OCI-M2 (cell line): ENCODE measurements at regions not wholly inside any gene's neighbourhood (a gene's known extent, or its start where the extent isn't known, plus 50 kb on each side); places are given as distances from the start of the nearest gene placed in this dataset.

Experiments
- DNase-seq: peaks from one replicate; lab custom pipeline; 2025; ENCODE audit not compliant: unreplicated experiment; lab: John Stamatoyannopoulos, UW

DNA sequence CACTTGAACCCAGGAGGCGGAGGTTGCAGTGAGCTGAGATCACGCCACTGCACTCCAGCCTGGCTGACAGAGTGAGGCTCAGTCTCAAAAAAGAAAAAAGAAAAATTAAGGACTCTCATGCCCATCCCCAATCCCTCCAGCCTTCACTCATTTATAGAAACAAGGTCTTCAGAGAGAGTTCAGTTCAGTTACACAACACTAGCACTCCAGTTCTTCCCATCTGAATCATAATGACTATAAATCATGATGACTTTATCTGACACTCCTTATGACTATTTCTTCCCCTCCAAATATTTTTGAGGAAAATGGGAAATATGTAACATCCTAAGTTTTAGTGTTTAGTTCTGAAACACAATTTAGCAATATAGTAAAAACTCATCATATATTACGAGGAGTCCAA, 107.4 kb upstream of the LSM8 start:
- no peak for DNase-seq

- no peak for DNase-seq
These were observed 105.9 kb upstream of the LSM8 start for GRCh38 chr7:118078015-118078414.

DNA sequence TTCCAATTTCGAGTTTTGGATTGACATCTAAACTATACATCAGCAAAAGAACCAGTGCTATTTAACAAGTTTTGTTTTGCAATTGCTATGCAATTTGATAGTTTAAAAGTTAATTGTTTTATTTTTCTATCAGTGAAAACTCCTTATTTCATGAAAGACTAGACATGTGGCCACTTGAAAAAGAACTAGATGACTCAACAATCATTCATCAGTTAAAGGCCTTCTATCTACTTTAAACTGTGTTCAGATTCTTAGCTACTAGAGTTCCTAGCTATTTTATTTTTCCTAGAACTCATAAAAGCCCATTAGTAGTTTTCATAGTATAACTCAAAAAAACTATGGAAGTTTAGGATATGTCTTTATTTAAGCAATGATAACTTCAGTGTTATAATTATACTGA, 104.6 kb upstream of the LSM8 start:
- DNase-seq = no peak

DNA sequence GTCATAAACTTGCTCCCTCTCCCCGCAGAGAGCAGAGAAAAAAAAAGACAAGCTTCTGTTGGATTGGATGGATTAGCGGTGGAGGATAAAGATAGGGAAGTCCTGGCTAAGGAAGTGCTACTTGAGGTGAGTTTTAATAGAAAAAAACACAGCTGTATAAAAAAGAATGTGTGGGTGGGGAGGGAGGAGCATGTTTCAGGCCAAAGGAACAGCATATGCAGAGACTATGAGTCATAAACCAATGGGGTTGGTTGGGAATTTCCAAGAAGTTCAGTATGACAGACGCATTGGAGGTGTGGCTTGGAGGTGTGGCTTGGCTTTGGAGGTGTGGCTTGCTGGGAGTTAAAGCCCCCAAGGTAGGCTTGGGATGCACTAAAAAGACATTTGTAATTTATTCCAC, 103.0 kb upstream of the LSM8 start:
- DNase-seq = no peak

DNA sequence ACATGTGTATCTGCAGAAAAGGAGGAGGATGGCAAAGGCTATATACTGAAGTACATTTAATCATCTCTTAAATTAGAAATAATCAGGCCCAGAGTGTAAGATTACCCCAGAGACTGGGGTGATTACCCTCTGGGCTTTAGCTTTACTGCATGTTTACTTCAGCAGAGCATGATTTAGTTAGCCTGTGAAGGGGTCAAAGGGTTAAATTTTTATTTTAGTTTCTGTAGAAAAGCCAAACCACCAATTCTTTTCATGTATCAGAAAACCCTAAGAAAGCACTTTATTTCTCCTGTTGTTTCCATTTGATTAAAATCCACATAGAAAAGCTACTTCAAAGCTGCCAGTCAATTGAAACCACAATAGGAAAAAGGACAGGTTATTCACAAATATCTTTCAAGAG, 101.5 kb upstream of the LSM8 start:
- no peak for DNase-seq

DNA sequence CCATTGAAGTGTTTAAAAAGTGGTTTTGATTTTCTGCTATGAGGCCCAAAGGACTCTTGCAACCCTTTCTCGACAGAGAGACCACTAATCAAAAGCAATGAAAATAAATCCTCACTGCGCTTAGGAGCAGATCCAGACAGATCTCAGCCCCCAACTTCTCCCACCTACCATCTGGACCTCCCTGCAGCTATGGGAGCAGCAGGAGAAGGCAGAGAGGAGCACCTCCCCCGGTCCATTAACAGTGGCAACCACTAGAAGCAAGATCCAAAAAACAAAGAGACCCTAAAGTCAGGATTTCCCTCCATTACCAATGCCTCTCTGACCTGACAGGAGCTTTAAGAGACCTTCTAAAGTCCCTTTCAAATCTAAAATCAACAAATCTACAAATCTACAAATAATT, 99.0 kb upstream of the LSM8 start:
- no peak for DNase-seq

DNA sequence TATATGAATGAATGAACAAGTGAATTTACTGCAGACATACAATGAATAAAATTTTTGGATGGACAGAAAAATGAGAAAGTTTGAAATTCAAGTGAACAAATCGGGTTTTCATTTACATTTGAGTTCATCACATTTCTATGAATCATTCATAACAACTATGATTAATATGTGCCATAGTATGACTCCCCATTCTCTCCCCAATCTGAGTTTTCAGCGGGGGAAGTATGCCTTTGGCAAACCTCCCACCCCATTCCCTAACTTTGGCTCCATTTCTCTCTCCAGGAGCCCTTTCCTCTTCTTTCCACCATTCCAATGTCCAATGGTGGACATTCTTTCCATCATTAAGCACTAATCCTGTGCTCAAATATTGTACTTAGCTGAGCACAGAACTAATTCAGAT, 96.8 kb upstream of the LSM8 start:
- no peak for DNase-seq

GRCh38 chr7:118094044-118094443, 89.9 kb upstream of the LSM8 start:
- DNase-seq = no peak

- no peak for DNase-seq
These were observed 79.0 kb upstream of the LSM8 start for GRCh38 chr7:118104812-118105441.

DNA sequence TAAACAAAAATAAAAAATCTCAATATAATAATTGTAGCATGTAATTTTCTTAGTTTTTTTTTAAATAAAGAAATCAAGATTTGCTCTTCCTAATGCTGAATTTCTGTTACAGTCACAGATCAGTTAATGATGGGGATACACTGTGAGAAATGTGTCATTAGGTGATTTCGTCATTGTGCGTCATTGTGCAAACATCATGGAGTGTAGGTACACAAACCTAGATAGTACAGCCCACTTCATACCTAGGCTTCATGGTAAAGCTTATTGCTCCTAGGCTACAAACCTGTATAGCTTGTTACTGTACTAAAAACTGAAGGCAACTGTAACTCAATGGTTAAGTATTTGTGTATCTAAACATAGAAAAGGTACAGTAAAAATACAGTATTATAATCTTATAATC, 74.4 kb upstream of the LSM8 start:
- no peak for DNase-seq

DNA sequence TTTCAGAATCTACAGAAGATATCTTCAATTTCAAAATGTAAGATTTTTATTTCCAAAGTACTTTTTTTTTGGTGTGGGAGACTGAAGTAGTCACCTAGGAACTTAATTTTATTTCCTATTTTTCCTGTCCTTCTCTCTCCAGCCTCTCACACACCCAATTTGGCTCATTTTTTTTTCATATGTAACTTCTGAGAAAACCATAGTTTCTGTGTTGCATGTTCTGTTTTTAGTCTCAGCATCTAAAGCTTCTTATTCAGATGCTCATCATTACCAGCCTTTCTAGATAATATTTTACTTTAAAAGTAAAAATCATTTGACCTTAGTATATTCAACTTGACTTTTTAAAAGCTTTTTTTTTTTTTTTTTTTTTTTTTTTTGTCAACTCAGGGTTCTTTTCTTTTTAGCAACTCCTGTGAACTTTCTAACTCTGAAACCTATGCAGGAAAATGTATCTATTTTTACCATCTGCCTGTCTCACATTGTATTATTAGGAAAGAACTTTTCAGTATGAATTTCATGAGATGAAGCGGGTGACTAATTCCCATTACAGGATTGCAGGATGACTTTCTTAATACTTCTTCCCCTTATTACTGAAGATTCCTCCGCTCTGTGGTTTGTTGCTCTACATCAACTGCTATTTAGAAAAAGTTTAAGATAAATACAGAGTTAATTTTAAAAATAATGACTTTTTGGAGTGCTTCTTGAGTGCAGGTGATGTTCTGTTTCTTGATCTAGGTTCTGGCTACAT, 73.6 kb upstream of the LSM8 start:
- no peak for DNase-seq

DNA sequence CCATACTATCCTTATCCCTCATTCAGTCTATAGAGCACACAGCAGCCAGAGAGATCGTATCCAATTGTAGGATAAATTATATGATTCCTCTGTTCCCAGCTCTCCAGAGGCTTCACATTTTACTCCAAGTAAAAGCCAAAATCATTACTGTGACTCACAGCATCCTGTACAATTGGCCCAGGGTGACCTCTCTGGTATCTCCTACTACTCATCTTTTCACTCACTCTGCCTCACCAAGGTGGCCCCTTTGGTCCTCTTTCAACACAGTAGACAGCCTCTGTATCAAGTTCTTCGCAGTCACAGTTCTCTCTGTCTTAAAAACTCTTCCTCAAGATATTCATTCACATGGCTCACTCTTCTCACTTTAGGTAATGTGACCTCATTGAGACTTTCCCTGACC, 72.6 kb upstream of the LSM8 start:
- DNase-seq = no peak

GRCh38 chr7:118114175-118114574, 69.8 kb upstream of the LSM8 start:
- DNase-seq = no peak

GRCh38 chr7:118129041-118129795, 54.7 kb upstream of the LSM8 start:
- no peak for DNase-seq

- no peak for DNase-seq
These were observed 51.2 kb upstream of the LSM8 start for GRCh38 chr7:118132764-118133163.
